ENCODE measurements at regions not wholly inside any gene's neighbourhood (a gene's known extent, or its start where the extent isn't known, plus 50 kb on each side); places are given as distances from the start of the nearest gene placed in this dataset.

DNA sequence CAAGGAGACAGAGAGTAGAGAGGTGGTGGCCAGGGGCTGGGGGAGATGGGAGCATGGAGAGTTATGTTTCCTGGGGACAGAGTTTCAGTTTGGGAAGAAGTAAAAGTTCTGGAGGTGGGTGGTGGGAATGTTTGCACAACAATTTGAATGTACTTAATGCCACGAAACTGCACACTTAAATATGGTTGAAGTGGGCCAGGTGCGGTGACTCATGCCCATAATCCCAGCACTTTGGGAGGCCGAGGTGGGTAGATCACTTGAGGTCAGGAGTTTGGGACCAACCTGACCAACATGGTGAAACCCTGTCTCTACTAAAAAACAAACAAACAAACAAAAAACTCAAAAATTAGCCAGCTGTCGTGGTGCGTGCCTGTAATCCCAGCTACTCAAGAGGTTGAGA lies 137.2 kb downstream of the PFKFB3 start:
- TF ChIP-seq EHMT2 (IDR thresholded peaks at IDR 0.05; ENCODE audit: borderline replicate concordance, low read depth, low read length): no peak
- TF ChIP-seq, protein P1, sequence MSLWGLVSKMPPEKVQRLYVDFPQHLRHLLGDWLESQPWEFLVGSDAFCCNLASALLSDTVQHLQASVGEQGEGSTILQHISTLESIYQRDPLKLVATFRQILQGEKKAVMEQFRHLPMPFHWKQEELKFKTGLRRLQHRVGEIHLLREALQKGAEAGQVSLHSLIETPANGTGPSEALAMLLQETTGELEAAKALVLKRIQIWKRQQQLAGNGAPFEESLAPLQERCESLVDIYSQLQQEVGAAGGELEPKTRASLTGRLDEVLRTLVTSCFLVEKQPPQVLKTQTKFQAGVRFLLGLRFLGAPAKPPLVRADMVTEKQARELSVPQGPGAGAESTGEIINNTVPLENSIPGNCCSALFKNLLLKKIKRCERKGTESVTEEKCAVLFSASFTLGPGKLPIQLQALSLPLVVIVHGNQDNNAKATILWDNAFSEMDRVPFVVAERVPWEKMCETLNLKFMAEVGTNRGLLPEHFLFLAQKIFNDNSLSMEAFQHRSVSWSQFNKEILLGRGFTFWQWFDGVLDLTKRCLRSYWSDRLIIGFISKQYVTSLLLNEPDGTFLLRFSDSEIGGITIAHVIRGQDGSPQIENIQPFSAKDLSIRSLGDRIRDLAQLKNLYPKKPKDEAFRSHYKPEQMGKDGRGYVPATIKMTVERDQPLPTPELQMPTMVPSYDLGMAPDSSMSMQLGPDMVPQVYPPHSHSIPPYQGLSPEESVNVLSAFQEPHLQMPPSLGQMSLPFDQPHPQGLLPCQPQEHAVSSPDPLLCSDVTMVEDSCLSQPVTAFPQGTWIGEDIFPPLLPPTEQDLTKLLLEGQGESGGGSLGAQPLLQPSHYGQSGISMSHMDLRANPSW (CRISPR knock-in tag; IDR thresholded peaks at IDR 0.05; ENCODE audit: borderline replicate concordance): no peak
- TF ChIP-seq ZNF317 (CRISPR knock-in tag; IDR thresholded peaks at IDR 0.05): no peak
- TF ChIP-seq ZNF121 (CRISPR knock-in tag; IDR thresholded peaks at IDR 0.05): no peak
- no peak for TF ChIP-seq MTA1 (CRISPR knock-in tag; IDR thresholded peaks at IDR 0.05; ENCODE audit: borderline replicate concordance)
